K562 (cell line): ENCODE measurements at regions not wholly inside any gene's neighbourhood (a gene's known extent, or its start where the extent isn't known, plus 50 kb on each side); places are given as distances from the start of the nearest gene placed in this dataset.

ENCODE experiments used
- ATF7 ChIP-seq: fragments of 450-650 bp; IDR thresholded peaks from 2 replicates; pipeline ENCODE4 v1.7.1; 2014; ENCODE audit warnings: mild to moderate bottlenecking, moderate library complexity
- ELF1 ChIP-seq: fragments of 200-800 bp; sonication (Bioruptor generic); IDR thresholded peaks from 2 replicates; pipeline ENCODE4 v1.6.1; 2016; ENCODE audit warnings: missing genetic modification characterization, missing compliant biosample characterization
- TAF1 ChIP-seq: IDR thresholded peaks from 2 replicates; pipeline ENCODE4 v1.6.1; 2011; ENCODE audit warnings: mild to moderate bottlenecking, low read length, moderate library complexity; ENCODE audit not compliant: insufficient read depth, control insufficient read depth, severe bottlenecking; ENCODE audit errors: extremely low read depth
- TRIM28 ChIP-seq: fragments of 450-650 bp; IDR thresholded peaks from 2 replicates; pipeline ENCODE4 v1.6.1; 2017
- ZNF431 ChIP-seq: sonication (generic); formaldehyde crosslinking; IDR thresholded peaks from 2 replicates; pipeline ENCODE4 v1.8.0; 2022; ENCODE audit warnings: mild to moderate bottlenecking, missing genetic modification reagents
- ZSCAN29 ChIP-seq: fragments of 450-650 bp; IDR thresholded peaks from 2 replicates; pipeline ENCODE4 v1.6.1; 2017
- ZZZ3 ChIP-seq: fragments of 450-650 bp; IDR thresholded peaks from 2 replicates; pipeline ENCODE4 v1.6.1; 2016; ENCODE audit warnings: antibody characterized with exemption, mild to moderate bottlenecking, moderate library complexity
- TF ChIP-seq, protein P1 (sequence below): sonication (generic); formaldehyde crosslinking; IDR thresholded peaks from 2 replicates; pipeline ENCODE4 v1.9.0; 2022; ENCODE audit warnings: mild to moderate bottlenecking, missing genetic modification reagents

DNA sequence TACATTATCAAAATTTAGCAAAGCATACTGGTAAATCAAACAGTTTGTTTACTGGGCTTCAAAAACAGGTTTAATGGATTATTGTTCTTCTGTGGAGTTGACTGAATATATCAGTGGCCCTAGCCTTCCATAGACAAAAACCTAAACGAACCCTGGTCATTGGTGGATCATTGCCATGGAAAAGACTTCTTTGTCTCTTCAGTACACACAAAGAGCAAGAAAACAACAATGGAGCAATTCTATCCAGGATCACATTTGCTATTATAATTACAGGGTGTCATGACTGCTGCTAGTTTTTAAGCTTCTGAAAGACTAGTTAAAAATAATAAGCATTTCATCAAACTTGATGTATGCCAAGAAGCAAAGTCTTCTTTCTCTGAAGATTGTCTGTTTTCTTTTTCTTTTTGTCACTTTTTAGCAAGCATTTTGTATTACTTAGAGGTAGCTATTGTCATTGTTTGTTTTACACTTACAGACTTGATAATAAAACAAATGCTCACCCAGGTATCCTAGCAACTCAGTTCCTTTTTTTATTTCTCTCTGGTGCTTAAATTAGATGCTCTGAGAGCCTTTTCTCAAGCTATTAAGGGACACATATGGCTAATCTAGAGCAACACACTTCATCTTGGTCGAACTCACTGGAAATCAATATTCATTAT is 1228.7 kb upstream of the DDX18 start:
- TF ChIP-seq ELF1 (tag) (no peak), TRIM28 (no peak), ZSCAN29 (no peak), ATF7 (no peak), TAF1 (no peak), ZNF431 (CRISPR knock-in tag) (no peak), ZZZ3 (no peak)
- TF ChIP-seq, protein P1, sequence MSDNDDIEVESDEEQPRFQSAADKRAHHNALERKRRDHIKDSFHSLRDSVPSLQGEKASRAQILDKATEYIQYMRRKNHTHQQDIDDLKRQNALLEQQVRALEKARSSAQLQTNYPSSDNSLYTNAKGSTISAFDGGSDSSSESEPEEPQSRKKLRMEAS (CRISPR knock-in tag), result no peak
